ENCODE measurements at regions not wholly inside any gene's neighbourhood (a gene's known extent, or its start where the extent isn't known, plus 50 kb on each side); places are given as distances from the start of the nearest gene placed in this dataset.
"Not testable (repeated sequence)": the region's sequence is repeated elsewhere in the genome, so short reads cannot be mapped to it uniquely, and the experiment has no call there.

GRCh38 chr4:153887217-153887616 is 98.3 kb upstream of the SFRP2 start:
- DNase-seq (ENCODE audit: low read depth, low spot score): no peak
- no peak overlapping the region for H3K27ac ChIP-seq

DNA sequence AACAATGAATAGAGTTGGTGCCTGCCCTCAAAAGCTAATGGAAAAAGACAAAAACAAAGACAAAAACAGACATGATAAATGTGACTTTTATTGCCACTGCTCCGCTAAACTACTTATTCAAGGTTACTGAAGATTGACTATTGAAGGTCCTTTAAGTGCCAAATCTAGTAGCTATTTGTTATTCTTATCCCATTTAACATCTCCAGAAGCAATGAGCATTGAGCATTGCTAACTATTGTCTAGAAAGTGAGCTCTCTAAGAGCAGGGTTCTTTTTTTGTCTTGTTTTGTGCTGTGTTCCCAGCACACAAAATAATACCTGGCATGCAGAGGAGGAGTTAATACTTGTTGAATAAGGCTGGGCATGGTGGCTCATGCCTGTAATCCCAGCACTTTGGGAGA is 95.4 kb upstream of the SFRP2 start:
- DNase-seq (ENCODE audit: low read depth, low spot score): no peak
- no peak overlapping the region for H3K27ac ChIP-seq

DNA sequence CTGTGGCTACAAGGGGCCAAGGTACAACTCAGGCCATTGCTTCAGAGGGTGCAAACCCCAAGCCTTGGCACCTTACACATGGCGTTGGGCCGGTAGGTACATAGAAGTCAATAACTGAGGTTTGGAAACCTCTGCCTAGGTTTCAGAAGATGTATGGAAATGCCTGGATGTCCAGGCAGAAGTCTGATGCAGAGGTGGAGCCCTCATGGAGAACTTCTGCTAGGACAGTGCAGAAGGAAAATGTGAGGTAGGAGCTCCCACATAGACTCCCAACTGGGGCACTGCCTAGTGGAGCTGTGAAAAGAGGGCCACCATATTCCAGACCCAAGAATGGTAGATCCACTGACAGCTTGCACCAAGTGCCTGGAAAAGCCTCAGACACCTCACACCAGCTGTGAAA is 92.1 kb upstream of the SFRP2 start:
- no peak for DNase-seq (ENCODE audit: low read depth, low spot score)
- no peak overlapping the region for H3K27ac ChIP-seq

DNA sequence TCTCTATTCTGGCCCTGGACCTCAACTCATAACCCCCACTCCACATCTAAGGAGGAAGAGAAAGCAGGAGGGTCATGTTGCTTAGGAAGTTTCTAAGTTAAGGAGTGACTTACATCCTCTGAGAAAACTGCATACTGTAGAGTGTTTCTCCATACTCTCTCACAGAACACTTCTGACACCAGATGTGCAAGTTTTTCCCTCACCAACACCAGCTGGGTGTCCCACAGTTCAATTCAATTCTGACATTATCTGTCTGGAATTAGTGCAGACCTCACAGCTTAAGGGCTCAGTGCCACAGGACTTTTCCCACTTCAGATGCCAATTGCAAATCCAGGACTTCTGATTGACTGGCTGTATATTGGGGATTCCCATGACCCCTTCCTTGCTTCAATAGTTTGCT is 89.0 kb upstream of the SFRP2 start:
- no peak overlapping the region for H3K27ac ChIP-seq
- DNase-seq (ENCODE audit: low read depth, low spot score): no peak

- no peak for DNase-seq (ENCODE audit: low read depth, low spot score)
- H3K27ac ChIP-seq: no peak overlapping the region
These were observed 84.9 kb upstream of the SFRP2 start for GRCh38 chr4:153873741-153874140.

- DNase-seq (ENCODE audit: low read depth, low spot score); H3K27ac ChIP-seq: not testable (repeated sequence)
These were observed 77.9 kb upstream of the SFRP2 start for GRCh38 chr4:153866766-153867165.

GRCh38 chr4:153852501-153852900 is 63.6 kb upstream of the SFRP2 start:
- DNase-seq (ENCODE audit: low read depth, low spot score): no peak
- H3K27ac ChIP-seq: no peak overlapping the region

- no peak overlapping the region for H3K27ac ChIP-seq
- DNase-seq (ENCODE audit: low read depth, low spot score): no peak
These were observed 61.8 kb upstream of the SFRP2 start for GRCh38 chr4:153850533-153851280.

GRCh38 chr4:153844144-153844543 is 55.3 kb upstream of the SFRP2 start:
- DNase-seq (ENCODE audit: low read depth, low spot score): no peak
- H3K27ac ChIP-seq: no peak overlapping the region
